HL-60 (cell line): ENCODE measurements at regions not wholly inside any gene's neighbourhood (a gene's known extent, or its start where the extent isn't known, plus 50 kb on each side); places are given as distances from the start of the nearest gene placed in this dataset.
"Not testable (repeated sequence)": the region's sequence is repeated elsewhere in the genome, so short reads cannot be mapped to it uniquely, and the experiment has no call there.

Experiments
- DNase-seq, 2 experiments: peaks; one replicate each; pipeline ENCODE4 v3.0.0-alpha.2; 2010 to 2020; ENCODE audit warnings: low read depth in 1 of 2, low spot score in 1 of 2
- H3K27ac ChIP-seq: fragments of 250-450 bp; sonication (Bioruptor Pico); replicated peaks from 2 replicates; pipeline ENCODE4 v1.5.1; 2020; ENCODE audit warnings: mild to moderate bottlenecking, moderate library complexity
- H3K27me3 ChIP-seq: fragments of 250-450 bp; sonication (Bioruptor Pico); 2 replicates; pipeline ENCODE4 v1.5.1; 2021; ENCODE audit warnings: mild to moderate bottlenecking, moderate library complexity; ENCODE audit not compliant: insufficient read depth, poor library complexity, severe bottlenecking
- H3K4me3 ChIP-seq: replicated peaks from 2 replicates; pipeline ENCODE4 v1.5.1; 2011; ENCODE audit warnings: mild to moderate bottlenecking, control low read depth, low read length; ENCODE audit not compliant: insufficient read depth
- CTCF ChIP-seq: IDR thresholded peaks from one replicate; pipeline ENCODE4 v1.5.1; 2011; ENCODE audit warnings: low read length, control low read depth, inconsistent platforms; ENCODE audit not compliant: insufficient read depth
- GABPA ChIP-seq: IDR thresholded peaks from 2 replicates; pipeline ENCODE4 v1.6.1; 2012; ENCODE audit warnings: low read depth
- POLR2AphosphoS5 ChIP-seq: IDR thresholded peaks from 2 replicates; pipeline ENCODE4 v1.6.1; 2012; ENCODE audit warnings: low read depth
- REST ChIP-seq: IDR thresholded peaks from 2 replicates; pipeline ENCODE4 v1.6.1; 2012; ENCODE audit warnings: low read depth; ENCODE audit not compliant: insufficient replicate concordance
- SPI1 ChIP-seq: IDR thresholded peaks from 2 replicates; pipeline ENCODE4 v1.6.1; 2012; ENCODE audit warnings: low read depth, mild to moderate bottlenecking, borderline replicate concordance

GRCh38 chr4:94084155-94084554, 123.5 kb upstream of the SMARCAD1 start:
- DNase-seq, result no peak
- H3K4me3 ChIP-seq, result no peak overlapping the region
- H3K27me3 ChIP-seq, result no peaks in the 10 kb centered on the region
- TF ChIP-seq CTCF, result no peak
- TF ChIP-seq POLR2AphosphoS5, result no peak
- no peak for TF ChIP-seq REST
- no peak overlapping the region for H3K27ac ChIP-seq

DNA sequence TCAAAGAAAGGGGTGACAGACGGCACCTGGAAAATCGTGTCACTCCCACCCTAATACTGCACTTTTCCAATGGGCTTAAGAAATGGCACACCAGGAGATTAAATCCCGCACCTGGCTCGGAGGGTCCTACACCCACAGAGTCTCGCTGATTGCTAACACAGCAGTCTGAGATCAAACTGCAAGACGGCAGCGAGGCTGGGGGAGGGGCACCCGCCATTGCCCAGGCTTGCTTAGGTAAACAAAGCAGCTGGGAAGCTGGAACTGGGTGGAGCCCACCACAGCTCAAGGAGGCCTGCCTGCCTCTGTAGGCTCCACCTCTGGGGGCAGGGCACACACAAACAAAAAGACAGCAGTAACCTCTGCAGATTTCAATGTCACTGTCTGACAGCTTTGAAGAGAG, 108.5 kb upstream of the SMARCAD1 start:
- not testable (repeated sequence) for H3K4me3 ChIP-seq, DNase-seq, H3K27ac ChIP-seq, H3K27me3 ChIP-seq

GRCh38 chr4:94112644-94113043, 95.0 kb upstream of the SMARCAD1 start:
- TF ChIP-seq REST, result no peak
- TF ChIP-seq CTCF, result no peak
- no peak for TF ChIP-seq GABPA
- no peak for TF ChIP-seq SPI1
- no peak for TF ChIP-seq POLR2AphosphoS5
- DNase-seq, result no peak
- Histone ChIP-seq H3K4me3 (no peak overlapping the region), H3K27me3 (no peaks in the 10 kb centered on the region), H3K27ac (no peak overlapping the region)

DNA sequence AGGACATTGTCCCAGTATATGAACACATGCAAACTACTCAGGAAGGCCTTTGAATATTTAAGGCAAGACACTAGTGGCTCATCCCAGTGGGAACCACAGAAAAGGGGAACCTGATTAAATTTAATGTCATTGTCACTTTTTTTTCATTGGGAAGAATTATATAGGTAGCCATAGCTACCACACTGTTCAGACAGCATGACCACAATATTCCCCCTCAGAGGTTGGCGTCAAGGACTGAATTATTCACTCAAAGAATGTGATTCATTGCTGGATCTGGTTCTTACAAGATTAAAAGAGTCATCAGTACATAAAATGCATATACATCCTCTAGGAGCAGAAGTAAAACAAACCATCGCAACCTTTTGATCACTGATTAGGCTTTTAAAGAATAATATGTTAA, 92.0 kb upstream of the SMARCAD1 start:
- Histone ChIP-seq H3K27ac (no peak overlapping the region), H3K4me3 (no peak overlapping the region), H3K27me3 (no peaks in the 10 kb centered on the region)
- DNase-seq, result no peak
- TF ChIP-seq GABPA, result no peak
- no peak for TF ChIP-seq CTCF
- TF ChIP-seq POLR2AphosphoS5, result no peak
- no peak for TF ChIP-seq SPI1
- no peak for TF ChIP-seq REST
